Central memory CD8-positive, alpha-beta T cell (primary cell): ENCODE measurements at regions not wholly inside any gene's neighbourhood (a gene's known extent, or its start where the extent isn't known, plus 50 kb on each side); places are given as distances from the start of the nearest gene placed in this dataset.

ENCODE experiments used
- ATAC-seq: fragments of 150-1000 bp; cut with Tn5 transposase; replicated peaks from 2 replicates; pipeline ENCODE4 v1.10.0; 2022; ENCODE audit warnings: mild to moderate bottlenecking, moderate FRiP score, moderate number of reproducible peaks; ENCODE audit not compliant: poor library complexity, severe bottlenecking; ENCODE audit errors: extremely low read depth
- DNase-seq, 2 donors: peaks; one replicate each; pipeline ENCODE4 v3.0.0; 2021; ENCODE audit warnings: low spot score in 2 of 2
- H3K27ac Mint-ChIP-seq: one replicate; pipeline ENCODE4 v1.8.0; 2022; ENCODE audit warnings: low read depth, mild to moderate bottlenecking, moderate library complexity, mixed read lengths
- H3K27me3 Mint-ChIP-seq: one replicate; pipeline ENCODE4 v1.8.0; 2022; ENCODE audit warnings: mixed read lengths
- H3K36me3 Mint-ChIP-seq: one replicate; pipeline ENCODE4 v1.8.0; 2022; ENCODE audit warnings: mild to moderate bottlenecking, moderate library complexity, mixed read lengths; ENCODE audit not compliant: insufficient read depth
- H3K4me1 Mint-ChIP-seq: one replicate; pipeline ENCODE4 v1.8.0; 2022; ENCODE audit warnings: mixed read lengths
- H3K4me3 Mint-ChIP-seq: one replicate; pipeline ENCODE4 v1.8.0; 2022; ENCODE audit warnings: mild to moderate bottlenecking, moderate library complexity, mixed read lengths
- H3K9me3 Mint-ChIP-seq: one replicate; pipeline ENCODE4 v1.8.0; 2022; ENCODE audit warnings: mixed read lengths

- ATAC-seq (no peak), DNase-seq (no peak)
- no peak overlapping the region for H3K27ac Mint-ChIP-seq
- H3K4me1 Mint-ChIP-seq: no peaks in the 10 kb centered on the region
- no peaks in the 10 kb centered on the region for H3K9me3 Mint-ChIP-seq
- H3K4me3 Mint-ChIP-seq: no peak overlapping the region
- no peaks in the 10 kb centered on the region for H3K36me3 Mint-ChIP-seq
- no peaks in the 10 kb centered on the region for H3K27me3 Mint-ChIP-seq
Observed at GRCh38 chr1:221150996-221151395, 271.8 kb downstream of the HLX start.

DNA sequence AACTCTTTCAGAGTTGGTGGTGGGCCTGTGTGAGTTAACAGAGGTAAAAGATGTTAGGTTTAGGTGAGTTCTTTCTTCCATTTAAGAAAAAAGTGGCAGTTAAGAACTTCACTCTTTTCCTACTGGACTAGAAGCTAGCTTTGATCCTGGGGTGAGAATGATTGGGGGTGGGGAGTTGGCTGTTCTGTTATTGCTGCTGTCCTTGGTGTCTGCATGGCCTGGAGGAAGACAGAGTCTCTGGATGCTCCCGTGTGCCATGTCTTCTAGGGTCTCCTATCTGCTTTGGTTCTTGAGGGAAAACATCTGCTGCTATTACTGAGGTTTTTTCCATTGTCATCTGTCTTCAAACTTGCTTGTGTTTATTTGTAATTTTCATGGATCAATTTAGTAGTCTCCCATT lies 275.7 kb downstream of the HLX start:
- Mint-ChIP-seq H3K4me3 (no peak overlapping the region), H3K4me1 (no peaks in the 10 kb centered on the region), H3K27ac (no peak overlapping the region), H3K27me3 (no peaks in the 10 kb centered on the region), H3K9me3 (no peaks in the 10 kb centered on the region), H3K36me3 (no peaks in the 10 kb centered on the region)
- no peak for DNase-seq
- ATAC-seq: no peak

GRCh38 chr1:221157026-221157761 lies 278.0 kb downstream of the HLX start:
- Mint-ChIP-seq H3K4me3 (no peak overlapping the region), H3K4me1 (no peaks in the 10 kb centered on the region), H3K27ac (no peak overlapping the region), H3K27me3 (peaks cover 14% of the 10 kb centered on the region), H3K9me3 (peaks cover 4% of the 10 kb centered on the region), H3K36me3 (no peaks in the 10 kb centered on the region)
- DNase-seq (no peak), ATAC-seq (peak; percentile 36)

DNA sequence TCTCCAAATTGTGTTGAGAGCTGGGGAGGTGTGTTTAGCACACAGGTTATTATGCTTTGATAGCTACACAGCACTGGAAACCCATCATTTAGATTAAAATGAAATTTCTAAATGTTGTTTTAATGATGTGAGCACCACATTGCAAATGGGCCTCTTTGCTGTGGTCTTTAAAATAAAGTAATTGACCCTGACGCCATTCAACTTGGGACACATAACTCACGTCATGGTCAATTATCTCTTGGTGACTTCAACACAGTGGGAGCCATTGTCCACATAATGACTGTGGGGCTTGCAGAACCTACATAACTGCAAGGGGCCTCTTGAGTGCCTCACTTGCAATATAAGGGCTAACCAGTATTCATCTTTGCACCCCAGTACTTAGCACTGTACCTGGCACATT lies 280.4 kb downstream of the HLX start:
- Mint-ChIP-seq H3K27me3 (peaks cover 15% of the 10 kb centered on the region), H3K27ac (no peak overlapping the region), H3K4me3 (no peak overlapping the region), H3K9me3 (peaks cover 4% of the 10 kb centered on the region), H3K4me1 (no peaks in the 10 kb centered on the region), H3K36me3 (no peaks in the 10 kb centered on the region)
- no peak for DNase-seq
- no peak for ATAC-seq

DNA sequence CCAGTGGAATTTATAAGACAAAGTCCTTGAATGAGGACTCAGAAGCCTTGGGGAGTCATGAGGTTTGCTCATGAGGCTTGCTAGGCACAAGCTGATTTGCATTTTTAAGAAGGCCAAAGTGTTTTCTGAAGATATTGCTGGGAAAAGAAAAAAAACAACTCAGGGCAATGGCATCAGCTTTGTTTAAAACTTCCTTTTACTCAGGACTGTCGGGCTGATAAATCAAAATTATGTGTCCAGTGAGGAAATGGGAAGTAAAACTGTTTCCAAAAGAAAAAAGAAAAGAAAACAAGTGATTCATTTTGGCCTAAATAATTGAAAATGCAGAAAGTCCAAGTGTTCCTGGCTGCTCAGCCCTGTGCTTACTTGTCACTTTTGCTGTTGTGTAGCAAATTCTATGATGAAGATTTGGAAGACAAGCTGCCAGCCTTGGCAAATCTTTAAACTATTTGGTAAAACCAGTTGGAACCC lies 282.4 kb downstream of the HLX start:
- Mint-ChIP-seq H3K4me3 (no peak overlapping the region), H3K27me3 (peaks cover 26% of the 10 kb centered on the region), H3K9me3 (peaks cover 4% of the 10 kb centered on the region), H3K27ac (no peak overlapping the region), H3K36me3 (no peaks in the 10 kb centered on the region), H3K4me1 (no peaks in the 10 kb centered on the region)
- DNase-seq: no peak
- ATAC-seq: no peak

DNA sequence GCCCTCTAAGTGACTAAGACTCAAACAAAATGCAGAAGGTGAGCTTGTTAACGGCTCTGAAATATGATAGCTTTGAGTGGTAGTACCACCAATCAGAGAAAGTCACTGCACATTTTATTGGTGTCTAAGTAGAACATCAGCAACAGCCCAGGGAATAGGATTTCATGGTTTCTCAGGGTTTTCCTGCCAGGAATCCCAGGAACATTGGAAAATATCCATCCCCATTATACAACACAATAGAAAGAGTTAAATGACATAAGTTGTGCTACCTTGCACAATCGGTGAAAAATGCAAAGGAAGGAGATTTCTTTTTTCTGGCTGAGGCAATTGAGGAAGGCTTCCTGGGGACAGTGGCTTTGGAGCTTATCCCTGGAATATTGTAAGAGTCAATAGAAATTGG lies 283.1 kb downstream of the HLX start:
- Mint-ChIP-seq H3K27me3 (peaks cover 30% of the 10 kb centered on the region), H3K4me1 (no peaks in the 10 kb centered on the region), H3K27ac (no peak overlapping the region), H3K9me3 (peaks cover 4% of the 10 kb centered on the region), H3K4me3 (no peak overlapping the region), H3K36me3 (no peaks in the 10 kb centered on the region)
- ATAC-seq (no peak), DNase-seq (no peak)

- Mint-ChIP-seq H3K36me3 (no peaks in the 10 kb centered on the region), H3K9me3 (peaks cover 4% of the 10 kb centered on the region), H3K4me1 (no peaks in the 10 kb centered on the region), H3K27me3 (peaks cover 36% of the 10 kb centered on the region), H3K27ac (no peak overlapping the region), H3K4me3 (no peak overlapping the region)
- no peak for ATAC-seq
- DNase-seq: no peak
Observed at GRCh38 chr1:221162939-221163338, 283.7 kb downstream of the HLX start.

DNA sequence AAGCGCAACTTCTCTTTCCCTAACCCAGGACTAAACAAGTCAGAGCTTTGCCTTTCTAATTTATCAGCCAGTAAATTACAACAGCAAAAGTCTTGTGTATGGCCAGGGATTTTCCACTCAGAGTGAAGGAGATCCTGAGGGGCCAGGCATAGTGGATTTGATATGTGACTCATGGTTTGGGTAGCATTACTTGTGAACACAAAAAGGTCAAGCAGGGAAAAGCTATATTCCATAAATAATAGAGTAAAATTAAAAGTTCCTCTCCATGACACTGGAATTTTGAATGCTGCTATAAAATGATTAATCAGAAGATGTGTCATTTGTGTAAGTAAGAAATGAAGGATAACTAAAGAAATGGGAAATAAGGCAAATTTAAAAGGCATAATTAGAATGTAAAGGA lies 284.8 kb downstream of the HLX start:
- H3K4me3 Mint-ChIP-seq: no peak overlapping the region
- H3K4me1 Mint-ChIP-seq: no peaks in the 10 kb centered on the region
- no peak for ATAC-seq

GRCh38 chr1:221164951-221165838 lies 286.0 kb downstream of the HLX start:
- ATAC-seq (no peak), DNase-seq (no peak)
- no peak overlapping the region for H3K4me3 Mint-ChIP-seq
- H3K4me1 Mint-ChIP-seq: no peaks in the 10 kb centered on the region
- peaks cover 4% of the 10 kb centered on the region for H3K9me3 Mint-ChIP-seq
- H3K27me3 Mint-ChIP-seq: peaks cover 37% of the 10 kb centered on the region
- no peaks in the 10 kb centered on the region for H3K36me3 Mint-ChIP-seq
- no peak overlapping the region for H3K27ac Mint-ChIP-seq

More for the DNA sequence above, 284.8 kb downstream of the HLX start:
- Mint-ChIP-seq H3K36me3 (no peaks in the 10 kb centered on the region), H3K9me3 (peaks cover 4% of the 10 kb centered on the region), H3K27me3 (peaks cover 37% of the 10 kb centered on the region), H3K27ac (no peak overlapping the region)
- no peak for DNase-seq

DNA sequence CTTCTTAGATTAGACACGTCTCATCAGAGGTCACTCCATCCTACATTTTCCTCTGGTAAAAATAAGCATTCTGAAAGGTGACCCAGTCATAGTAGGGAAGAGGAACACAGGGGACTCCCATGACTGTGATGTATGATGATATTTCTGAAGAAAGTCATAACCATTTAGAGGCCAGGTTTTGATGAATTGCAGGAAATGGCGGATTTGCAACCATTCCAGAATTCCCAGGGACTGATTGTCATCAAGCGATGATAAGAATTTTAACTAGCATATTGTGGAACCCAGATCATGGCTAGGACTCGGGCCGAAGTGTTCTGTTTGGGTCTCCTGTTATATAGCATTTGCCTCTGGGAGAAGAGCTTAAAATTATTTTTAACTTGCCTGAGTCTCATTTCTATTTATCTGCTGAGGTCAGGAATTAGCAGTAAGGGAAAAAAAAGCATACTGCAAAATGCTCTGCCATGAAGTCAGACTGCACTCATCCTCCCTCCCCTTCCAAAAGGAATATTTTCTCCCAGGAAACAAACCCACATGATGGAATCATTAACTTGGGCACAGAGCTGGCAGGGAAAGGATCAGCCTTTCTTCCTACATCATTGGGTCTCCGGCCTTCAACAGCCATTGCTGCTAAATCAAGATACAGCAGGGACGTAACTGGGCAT lies 286.7 kb downstream of the HLX start:
- Mint-ChIP-seq H3K9me3 (peaks cover 4% of the 10 kb centered on the region), H3K27me3 (peaks cover 36% of the 10 kb centered on the region), H3K4me3 (no peak overlapping the region), H3K36me3 (no peaks in the 10 kb centered on the region), H3K27ac (no peak overlapping the region), H3K4me1 (no peaks in the 10 kb centered on the region)
- DNase-seq (no peak), ATAC-seq (no peak)

GRCh38 chr1:221166559-221167318 lies 287.5 kb downstream of the HLX start:
- ATAC-seq: peak; percentile 58
- Mint-ChIP-seq H3K36me3 (no peaks in the 10 kb centered on the region), H3K27me3 (peaks cover 28% of the 10 kb centered on the region), H3K4me3 (no peak overlapping the region), H3K4me1 (no peaks in the 10 kb centered on the region), H3K27ac (no peak overlapping the region), H3K9me3 (peaks cover 8% of the 10 kb centered on the region)
- no peak for DNase-seq

- Mint-ChIP-seq H3K9me3 (peaks cover 7% of the 10 kb centered on the region), H3K36me3 (no peaks in the 10 kb centered on the region), H3K27me3 (peaks cover 22% of the 10 kb centered on the region), H3K4me3 (no peak overlapping the region), H3K4me1 (no peaks in the 10 kb centered on the region), H3K27ac (no peak overlapping the region)
- no peak for ATAC-seq
- DNase-seq: no peak
Observed at GRCh38 chr1:221169447-221169889, 290.2 kb downstream of the HLX start.
